HG03108 (cell line): ENCODE measurements at regions not wholly inside any gene's neighbourhood (a gene's known extent, or its start where the extent isn't known, plus 50 kb on each side); places are given as distances from the start of the nearest gene placed in this dataset.

ENCODE experiments used
- ATAC-seq: cut with Tn5 transposase; IDR thresholded peaks from one replicate; pipeline ENCODE4 v1.9.1; 2021; ENCODE audit warnings: moderate library complexity; ENCODE audit not compliant: unreplicated experiment

GRCh38 chr9:118362596-118362995 is 658.4 kb downstream of the TLR4 start:
- ATAC-seq = no peak

GRCh38 chr9:118364266-118365106 is 660.3 kb downstream of the TLR4 start:
- ATAC-seq = no peak

DNA sequence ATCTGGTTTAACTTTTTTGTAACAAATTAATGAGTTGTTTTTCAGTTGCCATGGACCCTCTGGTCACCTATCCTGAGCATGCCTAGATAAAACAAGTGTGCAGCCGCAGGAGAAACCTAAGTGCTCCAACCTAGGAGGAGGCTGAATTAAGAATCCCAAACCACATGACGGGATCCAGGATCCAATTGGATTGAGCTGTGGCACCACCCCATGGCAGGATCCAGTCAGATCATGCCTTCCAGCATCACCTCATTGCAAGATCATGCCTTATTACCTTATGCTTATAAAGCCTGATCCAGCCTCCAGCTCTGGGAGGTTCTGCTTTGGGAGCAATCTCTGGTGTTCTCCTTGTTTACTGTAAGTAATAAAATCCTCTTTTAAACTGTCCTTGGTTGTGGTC is 662.0 kb downstream of the TLR4 start:
- no peak for ATAC-seq

DNA sequence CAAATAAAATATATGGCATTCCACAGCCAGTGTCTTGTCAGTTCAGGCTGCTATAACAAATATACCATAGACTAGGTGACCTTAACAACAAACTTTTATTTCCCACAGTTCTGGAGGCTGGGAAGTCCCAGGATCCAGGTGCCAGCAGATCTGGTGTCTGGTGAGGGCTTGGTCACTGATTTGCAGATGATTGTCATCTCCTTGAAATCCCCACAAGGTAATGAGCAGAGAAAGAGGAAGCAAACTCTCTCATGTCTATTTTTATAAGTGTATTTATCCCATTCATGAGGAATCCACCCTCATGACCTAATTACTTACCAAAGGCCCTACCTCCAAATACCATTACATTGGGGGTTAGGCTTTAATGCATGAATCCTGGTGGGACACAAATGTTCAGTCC is 663.2 kb downstream of the TLR4 start:
- ATAC-seq = no peak

DNA sequence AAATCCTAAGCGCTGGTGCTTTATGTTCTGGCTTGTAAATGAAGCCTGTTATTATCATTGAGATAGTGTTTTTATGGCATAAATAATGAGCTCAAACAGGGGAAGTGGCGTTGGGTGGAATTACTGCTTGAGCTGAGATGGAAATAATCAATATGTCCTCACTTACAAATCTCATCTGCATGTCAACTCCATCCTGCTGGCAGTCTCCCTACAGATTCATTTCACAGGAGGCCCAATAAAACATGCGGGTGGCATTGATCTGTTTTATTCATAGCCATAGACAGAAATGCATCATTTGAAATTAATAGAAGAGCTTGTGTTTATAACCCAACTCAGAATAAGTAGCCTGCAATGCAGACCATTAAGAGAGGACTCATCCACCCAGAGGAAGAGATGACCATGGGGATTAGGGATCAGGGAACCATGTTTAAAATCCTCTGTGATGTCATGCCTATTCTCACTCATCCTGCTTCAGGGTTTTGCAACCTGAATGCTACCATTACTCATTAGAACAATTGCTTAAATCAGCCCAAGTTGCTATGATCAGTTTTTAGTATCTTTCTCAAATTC is 680.4 kb downstream of the TLR4 start:
- no peak for ATAC-seq

DNA sequence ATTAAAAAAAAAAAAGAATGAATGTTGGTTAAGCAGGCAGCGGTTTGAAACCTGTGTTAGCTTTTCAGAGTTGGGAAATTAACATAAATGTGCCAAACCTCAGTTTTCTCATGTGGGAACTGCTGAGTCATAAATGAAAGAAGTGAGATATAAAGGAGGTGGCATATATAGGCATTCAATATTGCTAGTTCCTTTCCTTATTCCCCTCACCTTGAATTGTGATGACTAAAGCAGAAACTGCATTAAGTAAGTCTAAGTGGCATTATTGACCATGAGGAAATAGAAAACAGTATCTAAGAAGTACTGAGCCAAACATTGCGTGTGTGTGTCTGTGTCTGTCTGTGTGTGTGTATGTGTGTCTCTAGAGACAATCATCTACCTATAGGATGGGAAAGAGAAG is 691.2 kb downstream of the TLR4 start:
- no peak for ATAC-seq

- ATAC-seq = no peak
These were observed 697.3 kb downstream of the TLR4 start for GRCh38 chr9:118401546-118401945.

- ATAC-seq = no peak
These were observed 710.5 kb downstream of the TLR4 start for GRCh38 chr9:118414676-118415075.

DNA sequence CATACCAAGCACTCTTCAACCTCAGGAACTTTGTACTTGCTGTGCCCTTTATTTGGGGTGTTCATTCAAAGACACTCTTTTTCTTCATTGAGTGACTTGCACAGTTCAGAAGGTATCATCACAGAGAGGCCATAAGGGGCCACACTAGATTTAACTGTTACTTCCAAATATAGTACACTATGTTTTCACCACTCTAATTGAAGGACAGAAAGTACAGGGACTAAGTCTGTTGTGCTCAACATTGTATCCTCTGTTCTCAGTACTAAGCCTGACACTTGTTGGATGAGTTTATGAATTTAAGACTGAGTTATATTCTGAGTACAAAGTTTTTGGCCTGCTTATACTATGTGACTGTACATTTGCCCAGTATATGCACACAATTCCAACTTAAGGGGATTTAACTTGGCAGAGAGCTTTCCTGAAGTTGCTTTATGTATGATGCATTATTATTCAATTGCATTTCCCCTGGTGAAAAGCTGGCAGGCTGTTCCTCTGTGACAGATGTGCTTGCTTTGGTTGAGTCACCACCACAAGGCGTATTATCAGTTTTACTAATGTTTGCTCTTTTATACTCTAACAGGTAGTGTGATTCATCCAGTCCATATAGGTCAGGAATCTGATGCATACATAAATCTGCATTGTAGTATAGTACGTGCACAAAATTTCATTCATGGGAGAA is 714.8 kb downstream of the TLR4 start:
- no peak for ATAC-seq

GRCh38 chr9:118419676-118420075 is 715.5 kb downstream of the TLR4 start:
- no peak for ATAC-seq

- ATAC-seq = no peak
These were observed 718.3 kb downstream of the TLR4 start for GRCh38 chr9:118422508-118422907.

DNA sequence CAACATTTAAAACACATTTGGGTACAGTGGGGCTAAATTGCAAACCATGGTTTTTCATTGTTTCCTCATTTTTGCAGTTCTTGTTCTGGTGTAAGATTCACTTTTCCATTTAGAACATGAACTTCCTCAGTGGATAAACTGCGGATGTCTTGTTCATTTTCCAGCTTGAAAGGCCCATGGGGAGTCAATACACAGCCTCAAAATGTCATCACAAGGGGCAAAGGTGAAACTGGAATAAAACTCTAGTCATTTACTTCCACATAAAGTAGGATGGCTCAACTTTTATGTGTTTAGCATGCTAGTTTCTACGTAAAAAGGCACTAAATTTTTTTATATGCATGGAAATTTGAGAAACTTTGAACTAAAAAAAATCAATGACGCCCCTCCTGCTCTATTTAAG is 718.8 kb downstream of the TLR4 start:
- ATAC-seq = no peak

DNA sequence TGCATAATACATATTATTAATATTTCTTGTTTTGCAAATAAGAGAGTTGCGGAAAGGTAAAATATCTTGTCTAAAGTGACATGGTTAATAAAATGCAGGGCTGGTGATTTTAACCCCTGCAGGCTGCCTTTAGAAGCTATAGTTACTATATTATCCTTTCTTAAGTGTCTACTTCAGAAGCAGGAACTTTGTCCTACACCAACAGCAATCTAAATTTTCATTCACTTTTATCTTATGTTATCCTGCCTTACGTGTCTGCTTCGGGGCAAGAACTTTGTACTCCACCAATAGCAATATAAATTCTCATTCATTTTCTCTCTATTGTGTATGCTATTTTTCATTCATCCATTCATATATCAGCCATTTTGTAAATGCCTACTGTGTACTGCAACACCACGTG is 719.5 kb downstream of the TLR4 start:
- no peak for ATAC-seq

DNA sequence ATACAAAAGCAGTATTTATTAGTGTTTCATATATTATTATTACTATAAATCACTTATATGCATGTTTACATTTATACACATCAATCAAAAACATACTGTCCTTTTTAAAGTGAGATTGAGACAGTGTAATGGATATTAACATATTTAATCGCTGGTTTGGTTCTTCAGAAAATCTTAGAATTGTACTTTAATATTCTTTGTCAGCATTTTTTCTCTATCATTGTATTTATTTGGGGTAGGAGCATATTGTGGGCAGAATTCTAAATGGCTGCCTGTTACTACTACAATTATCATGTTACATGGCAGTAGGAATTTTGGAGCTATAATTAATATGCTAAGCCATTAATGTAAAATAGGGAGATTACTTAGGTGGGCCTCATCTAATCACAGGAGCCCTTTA is 722.6 kb downstream of the TLR4 start:
- no peak for ATAC-seq

GRCh38 chr9:118438810-118439209 is 734.6 kb downstream of the TLR4 start:
- ATAC-seq = no peak

DNA sequence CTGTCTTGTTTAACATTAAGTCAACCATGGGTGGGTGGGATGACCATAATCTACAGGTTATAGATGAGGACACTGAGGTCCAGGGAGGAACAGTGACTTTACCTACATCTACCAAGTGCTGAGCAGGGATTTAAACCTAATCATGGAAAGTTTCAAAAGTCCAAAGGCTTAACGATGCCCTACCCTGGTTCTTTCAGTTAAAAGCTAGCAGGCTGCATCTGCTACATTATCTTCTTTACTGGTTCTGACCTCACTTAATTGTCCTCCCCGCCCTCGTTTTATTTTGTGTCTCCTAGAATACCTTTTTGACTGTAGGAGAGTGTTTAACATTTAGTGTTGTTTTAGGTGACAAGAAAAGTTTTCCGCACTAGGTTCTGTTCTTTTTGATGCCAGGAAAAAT is 735.2 kb downstream of the TLR4 start:
- no peak for ATAC-seq

DNA sequence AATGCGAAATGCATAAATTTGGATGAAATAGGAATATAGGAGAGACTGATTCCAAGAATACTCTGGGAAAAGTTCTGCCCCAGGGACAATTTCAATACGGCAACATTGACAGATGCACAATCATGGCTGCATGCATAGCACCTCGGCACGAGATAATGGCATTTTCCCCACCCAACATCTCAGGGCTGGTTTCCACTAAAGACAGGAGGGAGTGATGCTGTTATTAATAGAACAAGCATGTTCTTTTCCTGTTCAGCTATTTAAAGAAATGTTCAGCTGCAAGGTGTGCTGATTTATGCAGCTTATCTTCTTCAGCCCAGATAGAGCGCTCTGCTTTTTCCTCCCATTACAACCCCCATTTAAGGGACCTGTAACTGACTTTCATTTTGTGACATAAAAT is 740.2 kb downstream of the TLR4 start:
- ATAC-seq = no peak

DNA sequence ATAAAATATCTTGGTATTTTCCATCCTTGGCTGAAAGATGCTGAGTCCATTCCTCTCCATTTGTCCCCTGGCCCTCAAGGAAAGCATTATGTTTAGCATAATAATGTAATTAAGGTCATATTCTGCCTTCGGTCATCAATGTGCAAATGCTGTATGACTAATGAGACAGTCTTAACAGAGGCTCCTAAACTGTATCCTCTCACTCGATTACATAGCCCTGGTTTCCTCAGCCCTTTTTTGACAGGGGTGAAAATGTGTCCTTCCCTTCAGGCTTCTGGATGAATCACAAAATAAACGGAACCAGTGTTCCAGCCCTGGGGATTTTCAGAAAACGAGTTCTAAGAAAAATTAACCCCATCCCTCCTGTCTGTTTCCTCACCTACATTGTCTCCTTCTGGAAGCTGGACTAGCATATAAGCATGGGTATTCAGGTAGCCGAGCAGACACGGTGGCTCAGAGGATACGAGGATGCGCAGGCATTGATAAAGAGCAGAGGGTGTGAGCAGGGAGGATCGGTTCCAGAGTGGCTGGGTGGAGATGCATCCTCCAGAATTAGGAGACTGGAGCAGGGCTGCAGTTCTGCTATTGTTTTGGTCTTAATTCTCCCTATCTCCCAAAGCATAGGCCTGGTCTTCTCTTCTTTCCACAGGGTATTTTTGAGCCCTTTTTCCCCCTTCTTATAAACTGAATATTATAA is 742.9 kb downstream of the TLR4 start:
- no peak for ATAC-seq

DNA sequence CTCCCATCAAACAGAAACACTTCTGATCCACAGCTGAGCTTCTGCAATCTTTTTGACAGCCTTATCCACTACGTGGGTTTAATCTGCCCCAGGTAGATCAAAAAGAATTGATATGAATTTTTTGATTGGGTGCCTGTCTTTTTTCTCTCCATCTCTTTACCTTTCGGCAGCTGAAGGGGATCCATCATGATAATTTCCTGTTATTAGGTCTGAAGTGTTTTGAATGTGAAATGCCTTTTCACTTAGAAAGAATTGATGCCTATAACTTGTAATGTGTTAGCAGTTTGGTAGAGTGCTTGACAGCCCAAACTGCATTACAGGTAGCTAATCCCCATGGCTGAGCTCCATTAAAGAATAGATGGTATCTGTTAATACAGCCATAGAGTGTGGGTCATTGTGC is 745.4 kb downstream of the TLR4 start:
- ATAC-seq = no peak

DNA sequence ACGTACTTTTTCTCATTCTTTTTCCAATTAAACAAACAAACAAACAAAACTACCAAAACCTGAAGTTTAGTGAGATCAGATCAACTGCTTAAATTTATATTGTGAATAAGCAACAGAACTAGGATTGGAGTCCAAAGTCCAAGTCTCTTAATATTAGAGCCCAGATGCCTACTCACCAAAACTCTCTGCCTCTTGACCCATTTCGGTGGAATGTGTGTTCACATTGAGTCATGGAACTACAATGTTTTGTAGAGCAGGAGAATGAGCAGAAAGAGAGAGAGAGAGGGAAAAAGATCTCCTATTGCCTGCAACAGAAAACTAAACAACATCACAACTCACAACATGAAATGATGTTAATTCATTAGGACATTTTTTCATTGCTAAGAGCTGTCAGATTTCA is 751.1 kb downstream of the TLR4 start:
- no peak for ATAC-seq

DNA sequence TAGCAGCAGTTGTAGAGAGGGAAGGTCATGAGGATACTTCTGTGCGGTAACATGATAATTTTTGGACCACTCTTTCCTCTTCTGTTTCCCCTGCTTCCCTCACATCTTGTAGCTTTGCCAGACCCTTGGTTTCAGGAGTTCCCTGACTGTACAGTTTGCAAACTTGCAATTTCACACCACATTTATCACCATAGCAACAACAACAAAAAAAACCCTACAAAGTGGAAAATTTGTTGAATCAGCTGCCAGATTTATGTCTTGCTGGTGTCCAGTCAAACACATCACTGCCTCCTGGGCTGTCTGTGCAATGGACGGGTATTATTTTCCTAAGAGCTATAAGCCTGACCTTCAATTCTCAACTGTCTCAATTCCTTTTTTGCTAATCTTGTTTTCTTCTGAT is 751.6 kb downstream of the TLR4 start:
- no peak for ATAC-seq
